Panc1 (cell line): ENCODE measurements at regions not wholly inside any gene's neighbourhood (a gene's known extent, or its start where the extent isn't known, plus 50 kb on each side); places are given as distances from the start of the nearest gene placed in this dataset.

Experiments
- ATAC-seq: fragments of 200-7000 bp; cut with Tn5 transposase; 2 replicates; pipeline ENCODE4 v1.9.1; 2020; ENCODE audit warnings: mild to moderate bottlenecking, moderate library complexity
- BruUV-seq: library from RNA; stranded (reverse); fragments of 400-500 nt; replicated peaks from 2 replicates; lab custom pipeline; 2021; lab: Mats Ljungman, UMichigan
- CTCF ChIA-PET: fragments of 300-600 bp; sonication (Branson Sonifier 250); formaldehyde crosslinking; loops from one replicate; lab custom pipeline; 2022; ENCODE audit warnings: antibody characterized with exemption; lab: Charles Lee
- POLR2A ChIA-PET: fragments of 300-600 bp; sonication (Branson Sonifier 250); formaldehyde crosslinking; loops from one replicate; lab custom pipeline; 2022; ENCODE audit warnings: antibody characterized with exemption; lab: Charles Lee
- DNase-seq: peaks from one replicate; pipeline ENCODE4 v3.0.0-alpha.2; 2010; ENCODE audit warnings: low read depth, low spot score
- H3K27ac ChIP-seq: 2 replicates; pipeline ENCODE4 v1.5.1; 2011; ENCODE audit warnings: mild to moderate bottlenecking, low read length, inconsistent platforms
- H3K27me3 ChIP-seq: fragments of 200-500 bp; sonication (Bioruptor generic); 2 replicates; pipeline ENCODE4 v1.6.0; 2014; ENCODE audit warnings: low read length, inconsistent platforms; ENCODE audit not compliant: control insufficient read depth, insufficient read depth
- H3K36me3 ChIP-seq: fragments of 200-500 bp; sonication (Bioruptor generic); 2 replicates; pipeline ENCODE4 v1.5.1; 2014; ENCODE audit warnings: inconsistent platforms, mild to moderate bottlenecking, low read length, moderate library complexity; ENCODE audit not compliant: control insufficient read depth, insufficient read depth
- H3K4me1 ChIP-seq: 2 replicates; pipeline ENCODE4 v1.5.1; 2011; ENCODE audit warnings: inconsistent platforms, mild to moderate bottlenecking, low read length, moderate library complexity; ENCODE audit not compliant: control insufficient read depth, insufficient read depth
- H3K4me3 ChIP-seq, 2 experiments: 2 replicates each; pipeline ENCODE4 v1.5.1; 2011 to 2012; ENCODE audit warnings: low read depth in 2 of 2, low read length in 2 of 2, mild to moderate bottlenecking in 2 of 2, inconsistent platforms in 1 of 2, moderate library complexity in 1 of 2
- H3K9me3 ChIP-seq: fragments of 200-500 bp; sonication (Bioruptor generic); 2 replicates; pipeline ENCODE4 v1.5.1; 2014; ENCODE audit warnings: low read depth, mild to moderate bottlenecking, inconsistent platforms, low read length, moderate library complexity; ENCODE audit not compliant: control insufficient read depth, insufficient read depth
- POLR2AphosphoS5 ChIP-seq: IDR thresholded peaks from 2 replicates; pipeline ENCODE4 v1.6.1; 2012; ENCODE audit warnings: mild to moderate bottlenecking, low read depth, low read length, moderate library complexity
- SIN3A ChIP-seq: IDR thresholded peaks from 2 replicates; pipeline ENCODE4 v1.6.1; 2012; ENCODE audit warnings: low read depth, mild to moderate bottlenecking, low read length, moderate library complexity, borderline replicate concordance; ENCODE audit not compliant: insufficient read depth
- TCF7L2 ChIP-seq: IDR thresholded peaks from 2 replicates; pipeline ENCODE4 v1.6.1; 2011; ENCODE audit warnings: mild to moderate bottlenecking, low read depth, low read length, inconsistent platforms
- in situ Hi-C: cut with HindIII; loops from 2 replicates; pipeline ENCODE4 v1.10.0; 2016; ENCODE audit warnings: low sequenced_read_pairs, low pct_unique_long_range_greater_than_20kb
- intact Hi-C: fragments of 100-400 bp; cut with micrococcal nuclease; formaldehyde crosslinking; loops from one replicate; pipeline ENCODE4 v1.10.0; 2022; ENCODE audit not compliant: unreplicated experiment
- TF ChIP-seq, protein P1 (sequence below): fragments of 450-650 bp; IDR thresholded peaks from 2 replicates; pipeline ENCODE4 v1.5.1; 2017; ENCODE audit warnings: mild to moderate bottlenecking
- TF ChIP-seq, protein P2 (sequence below), 2 experiments: IDR thresholded peaks; 2 replicates each; pipeline ENCODE4 v1.6.1; 2011 to 2012; ENCODE audit warnings: low read depth in 2 of 2, control low read depth in 1 of 2, low read length in 1 of 2, mild to moderate bottlenecking in 1 of 2, moderate library complexity in 1 of 2; ENCODE audit not compliant: insufficient read depth in 1 of 2

DNA sequence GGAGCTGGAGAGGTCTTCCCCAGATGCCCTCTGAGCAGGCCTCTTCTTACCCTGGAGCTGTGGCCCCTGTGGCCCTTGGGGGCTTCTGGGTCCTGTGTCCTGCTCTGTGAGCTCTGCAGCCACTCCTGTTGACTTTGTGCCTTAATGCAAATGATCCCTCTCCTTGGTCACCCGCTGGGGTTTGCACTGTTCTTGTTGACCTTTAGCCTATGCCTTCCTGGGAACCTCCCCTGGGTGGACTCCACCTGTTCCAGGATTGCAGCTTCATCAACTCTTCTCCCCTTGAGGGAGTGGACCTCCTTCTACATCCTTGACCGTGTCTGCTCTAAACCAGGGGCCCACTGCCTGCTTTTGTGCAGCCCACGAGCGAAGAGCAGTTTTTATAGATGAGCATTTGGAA is 58.6 kb upstream of the CTBP2 start:
- no TSS peak for BruUV-seq
- intact Hi-C loops (no loop called here), in situ Hi-C loops (no loop called here)
- no peak for DNase-seq
- Histone ChIP-seq H3K27ac (no peak overlapping the region), H3K36me3 (no peaks in the 10 kb centered on the region), H3K4me3 (no peak overlapping the region), H3K9me3 (no peaks in the 10 kb centered on the region), H3K4me1 (no peaks in the 10 kb centered on the region), H3K27me3 (no peaks in the 10 kb centered on the region; the same call in 1 of the 2 replicates)
- CTCF ChIA-PET, result no interaction called here
- POLR2A ChIA-PET, result no interaction called here
- TF ChIP-seq POLR2AphosphoS5 (no peak), TCF7L2 (no peak), SIN3A (no peak)
- TF ChIP-seq, protein P1, sequence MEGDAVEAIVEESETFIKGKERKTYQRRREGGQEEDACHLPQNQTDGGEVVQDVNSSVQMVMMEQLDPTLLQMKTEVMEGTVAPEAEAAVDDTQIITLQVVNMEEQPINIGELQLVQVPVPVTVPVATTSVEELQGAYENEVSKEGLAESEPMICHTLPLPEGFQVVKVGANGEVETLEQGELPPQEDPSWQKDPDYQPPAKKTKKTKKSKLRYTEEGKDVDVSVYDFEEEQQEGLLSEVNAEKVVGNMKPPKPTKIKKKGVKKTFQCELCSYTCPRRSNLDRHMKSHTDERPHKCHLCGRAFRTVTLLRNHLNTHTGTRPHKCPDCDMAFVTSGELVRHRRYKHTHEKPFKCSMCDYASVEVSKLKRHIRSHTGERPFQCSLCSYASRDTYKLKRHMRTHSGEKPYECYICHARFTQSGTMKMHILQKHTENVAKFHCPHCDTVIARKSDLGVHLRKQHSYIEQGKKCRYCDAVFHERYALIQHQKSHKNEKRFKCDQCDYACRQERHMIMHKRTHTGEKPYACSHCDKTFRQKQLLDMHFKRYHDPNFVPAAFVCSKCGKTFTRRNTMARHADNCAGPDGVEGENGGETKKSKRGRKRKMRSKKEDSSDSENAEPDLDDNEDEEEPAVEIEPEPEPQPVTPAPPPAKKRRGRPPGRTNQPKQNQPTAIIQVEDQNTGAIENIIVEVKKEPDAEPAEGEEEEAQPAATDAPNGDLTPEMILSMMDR, result no peak
- TF ChIP-seq, protein P2, sequence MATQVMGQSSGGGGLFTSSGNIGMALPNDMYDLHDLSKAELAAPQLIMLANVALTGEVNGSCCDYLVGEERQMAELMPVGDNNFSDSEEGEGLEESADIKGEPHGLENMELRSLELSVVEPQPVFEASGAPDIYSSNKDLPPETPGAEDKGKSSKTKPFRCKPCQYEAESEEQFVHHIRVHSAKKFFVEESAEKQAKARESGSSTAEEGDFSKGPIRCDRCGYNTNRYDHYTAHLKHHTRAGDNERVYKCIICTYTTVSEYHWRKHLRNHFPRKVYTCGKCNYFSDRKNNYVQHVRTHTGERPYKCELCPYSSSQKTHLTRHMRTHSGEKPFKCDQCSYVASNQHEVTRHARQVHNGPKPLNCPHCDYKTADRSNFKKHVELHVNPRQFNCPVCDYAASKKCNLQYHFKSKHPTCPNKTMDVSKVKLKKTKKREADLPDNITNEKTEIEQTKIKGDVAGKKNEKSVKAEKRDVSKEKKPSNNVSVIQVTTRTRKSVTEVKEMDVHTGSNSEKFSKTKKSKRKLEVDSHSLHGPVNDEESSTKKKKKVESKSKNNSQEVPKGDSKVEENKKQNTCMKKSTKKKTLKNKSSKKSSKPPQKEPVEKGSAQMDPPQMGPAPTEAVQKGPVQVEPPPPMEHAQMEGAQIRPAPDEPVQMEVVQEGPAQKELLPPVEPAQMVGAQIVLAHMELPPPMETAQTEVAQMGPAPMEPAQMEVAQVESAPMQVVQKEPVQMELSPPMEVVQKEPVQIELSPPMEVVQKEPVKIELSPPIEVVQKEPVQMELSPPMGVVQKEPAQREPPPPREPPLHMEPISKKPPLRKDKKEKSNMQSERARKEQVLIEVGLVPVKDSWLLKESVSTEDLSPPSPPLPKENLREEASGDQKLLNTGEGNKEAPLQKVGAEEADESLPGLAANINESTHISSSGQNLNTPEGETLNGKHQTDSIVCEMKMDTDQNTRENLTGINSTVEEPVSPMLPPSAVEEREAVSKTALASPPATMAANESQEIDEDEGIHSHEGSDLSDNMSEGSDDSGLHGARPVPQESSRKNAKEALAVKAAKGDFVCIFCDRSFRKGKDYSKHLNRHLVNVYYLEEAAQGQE (IDR thresholded peaks at IDR 0.05; ENCODE audit: insufficient read depth in 1 of 2, low read depth in 2 of 2, low read length in 1 of 2), result no peak
- no peak for ATAC-seq

DNA sequence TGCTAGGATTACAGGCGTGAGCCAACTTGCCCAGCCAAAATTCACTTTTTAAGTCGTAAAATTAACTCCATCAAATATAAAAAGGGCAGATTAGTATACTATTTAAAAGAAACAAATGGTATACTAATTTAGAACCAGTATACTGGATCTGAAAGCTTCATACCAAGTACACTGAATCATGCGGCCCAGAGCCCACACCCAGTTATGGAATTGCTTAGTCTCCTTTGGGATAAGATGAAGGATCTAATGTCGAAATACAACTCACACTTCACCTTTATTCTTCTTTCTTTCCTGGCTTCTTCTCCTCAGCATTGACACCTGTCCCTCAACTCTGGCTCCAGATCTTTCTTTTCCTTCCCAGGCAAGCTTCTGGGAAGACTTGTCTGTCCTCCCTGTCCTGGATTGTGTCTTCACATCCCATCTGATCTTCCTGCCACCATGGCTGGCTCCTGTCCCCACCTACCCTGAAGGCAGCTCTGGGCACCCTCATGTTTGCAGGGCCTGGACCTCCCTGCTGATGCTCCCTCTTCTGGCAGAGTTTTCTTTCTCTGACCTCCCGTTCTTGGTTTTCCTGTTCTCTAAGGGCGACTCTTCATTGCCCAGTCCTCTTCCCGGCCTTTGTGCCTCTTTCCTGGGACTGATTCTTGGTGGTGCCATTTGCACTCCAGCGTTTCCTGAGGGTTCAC is 57.8 kb upstream of the CTBP2 start:
- POLR2A ChIA-PET, result no interaction called here
- in situ Hi-C loops, result no loop called here
- no TSS peak for BruUV-seq

More for the DNA sequence above, 57.8 kb upstream of the CTBP2 start:
- no peaks in the 10 kb centered on the region; the same call in 1 of the 2 replicates for H3K27me3 ChIP-seq
- no peak overlapping the region for H3K4me3 ChIP-seq
- intact Hi-C loops, result no loop called here
- H3K4me1 ChIP-seq, result no peaks in the 10 kb centered on the region
- ATAC-seq (no peak), DNase-seq (no peak)
- no peaks in the 10 kb centered on the region for H3K36me3 ChIP-seq
- CTCF ChIA-PET, result interaction anchor here (0.6 kb wide), 1 partner anchor 57 kb away, joined by 5 read pairs; no protein-coding TSS in a partner anchor
- TF ChIP-seq, protein P1, result no peak
- TF ChIP-seq TCF7L2, result no peak
- TF ChIP-seq SIN3A, result no peak
- TF ChIP-seq POLR2AphosphoS5, result no peak
- TF ChIP-seq, protein P2 (IDR thresholded peaks at IDR 0.05; ENCODE audit: insufficient read depth in 1 of 2, low read depth in 2 of 2, low read length in 1 of 2), result no peak
- no peak overlapping the region for H3K27ac ChIP-seq
- H3K9me3 ChIP-seq, result no peaks in the 10 kb centered on the region
